GM19395 (cell line): ENCODE measurements at regions not wholly inside any gene's neighbourhood (a gene's known extent, or its start where the extent isn't known, plus 50 kb on each side); places are given as distances from the start of the nearest gene placed in this dataset.

Source experiments
- ATAC-seq: cut with Tn5 transposase; IDR thresholded peaks from one replicate; pipeline ENCODE4 v1.9.1; 2021; ENCODE audit warnings: mild to moderate bottlenecking, moderate library complexity; ENCODE audit not compliant: unreplicated experiment

DNA sequence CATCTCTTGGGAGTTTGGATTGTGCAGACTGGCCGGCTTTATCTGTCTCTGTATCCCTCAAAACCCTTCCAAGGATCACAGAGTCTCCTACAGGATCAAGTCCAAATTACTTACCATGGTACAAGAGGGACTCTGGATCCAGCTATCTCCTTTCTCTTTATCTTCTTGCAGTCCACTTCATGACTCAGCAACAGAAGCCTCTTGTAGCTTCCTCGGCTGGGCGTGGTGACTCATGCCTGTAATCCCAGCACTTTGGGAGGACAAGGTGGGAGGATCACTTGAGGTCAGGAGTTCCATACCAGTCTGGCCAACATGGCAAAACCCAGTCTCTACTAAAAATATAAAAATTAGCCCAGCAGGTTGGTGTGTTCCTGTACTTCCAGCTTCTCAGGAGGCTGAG lies 189.7 kb downstream of the BCAT1 start:
- ATAC-seq, result no peak

DNA sequence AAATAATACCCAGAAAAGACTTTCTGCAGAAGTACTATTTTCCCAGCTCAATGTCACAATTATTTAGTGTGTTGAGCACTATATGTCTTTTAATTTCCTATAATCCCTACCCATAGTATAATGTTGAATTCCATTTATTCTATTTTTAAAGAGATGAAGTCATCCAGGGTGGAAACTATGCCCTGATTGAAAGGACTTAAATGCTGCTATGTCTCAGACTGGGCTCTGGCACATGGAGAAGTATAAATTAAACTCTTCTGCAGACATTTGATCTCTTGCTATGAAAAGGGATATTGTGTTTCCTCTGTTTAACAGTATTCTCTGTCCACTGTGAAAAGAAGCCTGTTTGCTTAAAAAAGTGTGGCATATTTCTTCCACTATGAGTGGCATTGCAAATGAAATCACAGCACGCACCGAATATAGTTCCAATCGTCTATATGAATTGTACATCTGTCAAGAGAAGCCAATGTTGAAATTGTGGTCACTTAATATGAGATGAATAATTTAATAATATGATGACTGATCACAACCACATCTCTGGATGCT lies 192.3 kb downstream of the BCAT1 start:
- ATAC-seq, result no peak

DNA sequence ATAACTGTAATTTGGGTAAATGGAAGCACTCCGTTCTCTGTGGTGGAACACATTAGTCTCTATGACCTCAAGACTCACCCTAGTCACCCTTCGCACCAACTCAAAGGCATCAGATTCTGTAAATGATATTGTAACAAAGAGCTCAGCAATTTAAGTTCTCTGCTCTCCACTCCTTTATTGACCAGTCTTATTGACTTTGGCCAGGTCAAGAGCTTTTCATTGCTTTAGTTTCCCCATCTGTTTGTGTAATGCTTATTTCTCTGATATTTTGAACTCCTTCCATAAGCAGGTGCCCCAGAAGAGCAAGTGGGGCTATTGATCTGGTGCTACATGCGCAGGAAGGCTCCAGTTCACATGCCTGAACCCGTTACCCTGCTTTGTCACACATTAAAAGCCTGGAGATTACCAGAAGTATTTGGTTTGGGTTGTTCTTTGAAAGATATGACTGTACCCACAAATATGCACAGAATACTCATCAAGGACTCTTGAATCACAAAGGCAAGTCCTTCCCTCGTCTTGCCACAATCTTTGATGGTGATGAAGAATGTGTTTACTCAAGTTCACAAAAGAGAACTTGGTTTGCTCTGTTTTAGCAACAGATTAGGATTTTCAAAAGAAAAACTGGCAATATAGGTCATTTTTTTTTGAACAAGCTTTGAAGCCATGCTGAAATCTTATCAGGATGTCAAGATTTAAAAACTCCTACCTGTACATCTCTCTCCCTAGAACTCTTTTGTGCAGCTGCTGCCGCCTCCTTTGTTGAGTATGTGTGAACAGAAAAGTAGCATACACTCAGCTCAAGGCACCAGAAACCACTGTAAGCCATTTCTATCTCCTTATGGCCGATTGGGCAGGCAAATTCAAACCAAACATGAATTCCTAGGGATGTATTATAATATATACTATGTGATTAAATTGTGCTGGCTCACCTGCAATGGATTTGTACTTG lies 193.9 kb downstream of the BCAT1 start:
- ATAC-seq, result no peak

DNA sequence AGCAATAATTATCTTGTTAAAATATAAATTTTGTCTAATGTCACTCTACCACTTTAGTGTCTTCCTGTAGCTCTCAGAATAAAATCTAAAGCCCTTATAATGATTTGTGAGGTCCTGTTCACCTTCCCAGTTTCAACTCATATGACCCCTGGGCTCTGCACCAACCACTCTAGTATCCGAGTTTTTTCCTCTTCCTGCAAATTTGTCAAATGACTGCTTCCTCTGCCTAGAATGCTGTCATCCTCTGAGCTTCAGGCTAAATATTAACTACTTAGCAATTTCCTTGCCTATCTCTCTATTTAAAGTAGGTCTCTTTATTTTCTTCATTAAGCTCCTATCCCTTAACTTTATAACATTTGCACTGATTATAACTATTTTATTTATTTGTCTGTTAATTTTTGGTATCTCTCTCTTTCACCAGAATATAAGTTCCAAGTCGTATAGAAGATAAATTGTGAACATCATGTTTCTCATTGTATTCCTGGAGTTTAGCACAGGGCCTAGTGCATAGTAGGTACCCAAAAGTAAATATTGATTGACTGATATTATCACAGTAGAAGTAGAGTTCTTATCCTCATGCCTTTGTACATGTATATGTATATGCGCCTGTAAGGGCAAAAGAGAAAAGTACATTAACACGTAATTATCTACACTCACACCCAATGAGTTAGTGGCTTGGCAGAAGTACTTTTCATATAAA lies 196.0 kb downstream of the BCAT1 start:
- ATAC-seq, result no peak

DNA sequence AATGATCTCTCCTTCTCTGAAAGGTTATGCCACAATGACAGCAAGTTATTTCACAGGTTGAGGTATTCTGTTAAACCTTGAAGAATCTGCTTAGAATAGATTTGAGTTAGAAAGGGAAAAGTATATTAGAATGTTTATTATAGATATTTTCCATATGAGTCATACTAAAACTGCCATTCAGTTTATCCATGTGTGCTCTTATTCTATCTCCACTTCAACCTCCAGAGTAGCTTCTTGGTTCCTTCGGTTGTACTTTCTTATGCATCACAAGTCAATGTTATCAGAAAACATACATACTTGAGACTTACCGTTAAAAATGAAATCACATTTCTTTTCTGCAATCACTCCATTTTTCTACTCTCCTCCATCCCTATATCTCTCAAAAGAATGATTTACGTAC lies 197.7 kb downstream of the BCAT1 start:
- no peak for ATAC-seq

DNA sequence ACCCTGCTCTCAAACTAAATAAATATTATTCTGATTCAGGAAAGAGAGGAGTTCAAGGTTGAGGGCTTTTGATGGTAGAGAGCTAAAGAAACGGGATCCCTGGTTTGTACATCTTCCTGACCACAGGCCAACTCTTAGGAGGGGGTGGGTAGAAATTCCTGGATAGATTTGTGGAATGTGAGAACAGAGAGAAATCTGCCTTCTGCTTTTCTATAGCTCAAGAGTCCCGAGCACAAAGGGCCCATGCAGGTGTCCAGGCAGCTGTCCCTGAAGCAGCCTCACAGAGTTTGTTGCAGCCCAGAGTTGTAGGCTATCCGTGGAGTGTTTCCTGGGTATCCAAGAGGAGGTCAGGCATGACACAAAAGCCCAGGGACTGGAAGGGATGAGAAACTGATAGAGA lies 198.6 kb downstream of the BCAT1 start:
- ATAC-seq, result no peak

DNA sequence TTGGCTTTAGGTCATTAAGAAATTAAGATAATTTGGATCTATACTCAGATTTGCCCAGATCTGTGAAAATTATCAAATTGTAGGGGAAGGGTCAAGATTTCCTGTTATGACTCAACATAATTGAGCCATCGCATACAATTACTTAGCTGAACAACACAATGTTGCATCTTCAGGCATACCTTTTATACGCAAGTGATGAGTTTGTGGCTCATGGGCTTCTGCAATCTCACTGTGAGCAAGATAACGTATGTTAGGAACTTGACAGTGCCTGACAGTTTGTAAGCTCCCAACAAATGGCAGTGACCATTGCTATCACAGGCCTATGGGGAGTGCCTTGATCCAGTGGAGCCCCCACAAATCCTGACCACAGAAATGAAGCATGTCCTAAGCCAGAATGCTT lies 199.7 kb downstream of the BCAT1 start:
- no peak for ATAC-seq

DNA sequence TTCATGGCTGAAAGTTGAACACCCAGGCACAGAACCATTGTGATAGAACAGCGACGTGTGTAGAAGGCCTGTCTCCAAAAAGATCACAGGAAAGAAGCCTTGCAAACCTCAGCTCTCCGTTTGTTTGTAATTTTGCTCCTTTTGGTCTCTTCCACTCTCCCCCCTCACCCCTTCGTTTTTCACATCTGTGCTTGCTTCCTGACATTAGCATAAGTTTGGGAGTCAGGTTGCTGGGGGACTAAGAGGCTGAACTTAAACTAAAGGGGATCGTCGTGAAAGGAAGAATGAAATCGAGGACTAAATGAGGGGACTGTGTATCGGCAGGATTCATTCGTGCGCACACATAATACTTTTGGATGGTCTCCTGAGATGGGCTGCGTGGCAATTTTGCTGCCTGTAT lies 200.6 kb downstream of the BCAT1 start:
- no peak for ATAC-seq

DNA sequence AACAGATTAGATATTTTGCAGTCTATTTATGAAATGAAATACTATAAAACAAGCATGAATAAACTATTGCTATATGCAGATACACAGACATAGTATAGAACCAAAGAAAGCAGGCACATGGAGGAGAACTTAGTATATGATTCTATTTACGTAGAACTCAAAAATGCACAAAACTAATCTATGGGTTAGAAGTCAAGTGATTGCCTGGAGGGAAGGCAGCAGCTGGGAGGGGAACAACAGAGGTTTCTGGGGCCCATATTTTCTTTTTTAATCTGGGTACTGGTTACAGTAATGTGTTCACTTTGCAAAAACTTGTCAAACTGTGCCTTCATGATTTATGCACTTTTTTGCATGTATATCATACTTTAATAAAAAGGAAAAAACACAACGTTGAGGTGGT lies 202.0 kb downstream of the BCAT1 start:
- no peak for ATAC-seq

DNA sequence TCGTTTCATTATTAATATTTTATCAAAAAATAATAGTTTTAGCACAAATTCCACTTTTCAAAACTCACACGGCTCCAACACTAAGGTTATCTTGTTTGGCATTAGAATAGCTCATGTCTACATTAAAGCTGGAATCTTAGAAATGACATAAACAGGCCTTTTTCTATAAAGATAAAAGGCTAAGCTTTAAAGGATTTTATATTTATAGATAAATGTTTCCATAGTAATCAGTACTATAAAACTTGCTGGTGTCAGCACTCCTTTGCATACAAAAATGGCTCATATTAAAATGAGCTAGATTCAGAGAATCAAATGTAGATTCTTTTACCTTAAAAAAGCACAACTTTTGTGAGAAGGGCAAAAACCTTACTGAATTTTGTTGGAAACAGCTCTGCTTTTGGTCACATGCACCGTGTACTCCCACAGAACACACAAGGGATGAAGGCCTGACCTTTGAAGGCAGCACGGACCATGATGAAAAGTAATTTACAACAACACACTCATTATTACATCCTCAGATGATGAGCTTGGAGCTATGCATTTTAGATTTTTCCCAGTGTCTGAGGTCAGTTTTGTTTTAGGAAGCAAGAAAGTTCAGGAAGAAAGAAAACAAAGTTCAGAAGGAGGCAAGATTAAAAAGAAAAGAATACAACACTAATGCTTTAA lies 202.8 kb downstream of the BCAT1 start:
- no peak for ATAC-seq

DNA sequence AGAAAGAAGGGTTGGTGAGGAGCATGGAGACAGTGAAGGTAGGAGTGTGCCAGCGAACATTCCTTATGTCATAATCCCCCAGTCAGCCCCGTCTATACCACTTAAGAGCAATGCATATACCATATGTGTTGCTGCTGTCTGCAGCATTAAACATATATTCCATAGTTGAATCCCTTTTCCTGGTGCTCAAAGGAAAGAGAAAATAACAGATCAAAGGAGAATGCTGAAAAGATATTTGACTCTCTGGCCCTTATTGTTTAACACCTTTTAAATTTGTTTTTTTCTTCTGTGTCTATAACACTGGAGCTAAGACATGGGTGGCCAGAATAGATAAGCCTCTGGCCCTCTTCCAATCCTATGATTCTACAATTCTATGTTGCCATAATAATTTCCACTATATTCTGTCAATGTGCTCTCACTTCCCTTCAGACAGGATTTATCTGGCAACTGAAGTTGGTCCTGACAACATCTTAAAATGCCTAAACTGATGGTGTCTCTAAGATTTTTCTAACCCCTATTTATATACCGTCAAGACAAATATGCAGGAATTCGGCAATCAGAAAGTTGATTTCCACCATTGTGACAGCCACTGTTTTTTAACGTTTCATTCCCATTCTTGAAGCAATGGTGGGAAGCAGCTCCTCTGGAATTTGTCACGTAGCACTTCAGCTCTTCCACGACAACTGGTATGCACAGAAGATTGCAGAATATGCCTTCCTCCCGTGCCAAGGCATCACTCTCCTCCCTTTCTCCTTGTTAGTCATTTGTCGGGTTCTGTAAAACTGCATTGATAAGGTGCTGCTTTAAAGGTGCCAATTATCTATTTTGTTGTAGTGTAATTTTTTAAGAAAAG lies 204.7 kb downstream of the BCAT1 start:
- no peak for ATAC-seq

DNA sequence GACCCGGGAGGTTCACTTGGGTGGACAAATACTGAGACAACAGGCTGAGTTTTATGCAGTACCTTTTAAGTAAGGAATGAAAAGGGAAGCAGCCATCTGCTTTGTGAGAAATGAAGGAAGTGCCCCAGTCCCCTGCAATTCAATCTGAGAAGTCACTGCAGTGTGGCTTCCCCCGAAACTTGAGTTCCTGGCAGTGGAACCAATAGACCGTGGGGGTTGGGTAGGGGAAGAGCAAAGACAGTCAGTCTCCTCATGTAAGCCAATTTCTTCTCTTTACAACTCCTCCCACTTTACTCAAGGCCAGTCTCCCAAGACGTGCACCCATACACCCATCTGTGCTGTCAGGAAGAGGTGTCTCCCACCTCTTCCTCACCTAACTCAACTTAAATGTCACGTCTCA lies 206.5 kb downstream of the BCAT1 start:
- peak; percentile 93 for ATAC-seq

DNA sequence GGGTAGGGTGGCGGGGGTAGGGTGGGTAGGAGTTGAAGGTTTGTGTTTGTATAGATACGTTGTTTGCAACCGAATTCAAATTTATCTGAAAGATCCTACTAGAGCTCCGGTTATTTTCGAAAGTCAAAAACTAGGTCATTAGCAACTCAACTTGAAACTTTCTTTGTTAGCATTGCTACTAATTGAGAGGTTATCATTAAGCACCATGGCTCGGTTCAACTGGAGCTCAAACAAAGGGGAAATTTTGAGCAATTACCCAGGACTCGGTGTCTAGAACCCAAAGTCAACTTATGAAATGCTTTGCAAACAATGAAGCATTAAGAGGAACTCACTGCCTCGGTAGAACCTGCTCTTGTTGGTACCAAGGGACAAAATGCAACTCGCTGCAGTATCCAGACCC lies 207.7 kb downstream of the BCAT1 start:
- peak; percentile 56 for ATAC-seq

DNA sequence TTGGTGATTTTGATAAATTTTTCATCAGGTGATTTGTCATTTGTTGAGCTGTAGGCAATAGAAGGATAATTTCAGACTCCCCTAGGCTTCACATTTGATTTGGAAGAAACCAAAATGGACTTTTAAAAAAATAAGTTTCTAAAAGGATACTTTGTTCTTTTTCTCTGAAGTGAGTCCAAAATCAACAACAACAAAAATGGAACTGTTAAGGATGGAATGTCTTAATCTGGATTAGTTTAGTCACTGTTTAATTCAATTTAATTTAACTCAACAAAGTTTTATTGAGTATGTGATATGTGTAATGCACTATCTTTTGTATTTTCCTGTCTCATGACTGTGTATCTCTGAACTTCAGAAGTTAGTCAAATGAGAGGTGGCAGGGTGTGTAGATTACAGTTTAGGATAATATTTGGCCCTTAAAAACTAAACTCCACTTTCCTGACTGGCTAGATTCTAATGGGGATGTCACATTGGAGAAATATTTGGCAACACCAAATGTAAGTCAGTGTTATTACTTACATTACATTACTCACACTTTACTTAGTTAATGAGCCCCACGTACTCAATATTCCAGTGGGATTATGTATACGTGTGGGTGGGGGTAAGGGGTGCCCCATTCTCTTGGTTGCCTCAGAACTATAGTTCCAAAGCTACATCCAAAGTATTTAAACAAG lies 209.7 kb downstream of the BCAT1 start:
- ATAC-seq, result no peak

DNA sequence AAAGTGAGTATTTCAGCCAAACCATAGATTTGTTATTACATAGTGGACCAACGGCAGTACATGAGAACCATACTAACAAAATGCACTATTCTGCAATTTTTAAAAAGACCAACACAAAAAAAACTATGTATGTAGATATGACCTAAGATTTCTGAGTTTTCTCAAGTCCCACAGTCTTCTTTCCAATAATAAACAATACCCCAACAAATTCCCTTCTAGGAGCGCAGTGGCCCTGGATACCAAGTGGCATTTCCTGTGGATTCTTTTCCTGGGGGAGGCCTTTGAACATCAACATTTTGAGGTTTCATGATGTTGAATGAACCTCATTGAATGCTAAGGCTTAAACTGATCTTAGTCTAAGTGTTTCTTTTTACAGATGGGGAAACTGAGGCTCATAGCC lies 210.5 kb downstream of the BCAT1 start:
- ATAC-seq, result no peak

DNA sequence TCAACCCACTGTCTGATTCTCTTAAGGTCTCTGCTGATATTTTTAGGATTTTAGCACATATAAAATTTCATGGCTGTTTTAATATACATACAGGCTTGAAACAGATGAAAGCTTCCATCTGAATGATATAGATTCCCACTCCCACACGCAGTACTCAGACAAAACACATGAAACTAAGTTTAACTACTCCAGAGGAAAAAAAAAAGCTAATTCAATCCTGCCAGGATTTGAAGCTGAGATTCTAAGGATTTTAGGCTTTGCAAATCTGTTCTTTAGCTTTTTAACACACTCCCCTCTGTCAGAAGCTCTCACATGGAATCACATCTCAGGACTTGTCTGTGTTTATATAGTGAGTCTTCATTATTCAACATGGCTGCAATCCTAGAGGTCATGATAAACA lies 217.3 kb downstream of the BCAT1 start:
- no peak for ATAC-seq

DNA sequence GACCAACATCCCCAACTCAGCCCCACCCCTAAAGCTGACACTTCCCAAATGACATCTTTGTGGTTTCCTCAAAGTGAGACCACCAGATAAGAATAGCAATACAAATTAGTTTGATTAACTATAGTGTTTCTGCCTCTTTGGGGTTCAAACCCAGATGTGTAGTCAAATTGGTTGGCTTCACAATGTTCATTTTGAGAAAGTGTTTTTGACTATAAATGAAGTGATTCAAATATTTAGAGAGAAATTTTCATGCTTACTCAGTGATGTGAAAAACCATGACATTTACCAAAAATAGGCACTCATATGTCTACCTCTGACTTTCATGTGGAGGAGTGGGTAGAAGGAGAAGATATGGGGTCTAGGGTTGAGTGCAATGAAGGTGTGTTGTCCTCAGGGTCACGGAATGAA lies 218.4 kb downstream of the BCAT1 start:
- ATAC-seq, result peak; percentile 64

DNA sequence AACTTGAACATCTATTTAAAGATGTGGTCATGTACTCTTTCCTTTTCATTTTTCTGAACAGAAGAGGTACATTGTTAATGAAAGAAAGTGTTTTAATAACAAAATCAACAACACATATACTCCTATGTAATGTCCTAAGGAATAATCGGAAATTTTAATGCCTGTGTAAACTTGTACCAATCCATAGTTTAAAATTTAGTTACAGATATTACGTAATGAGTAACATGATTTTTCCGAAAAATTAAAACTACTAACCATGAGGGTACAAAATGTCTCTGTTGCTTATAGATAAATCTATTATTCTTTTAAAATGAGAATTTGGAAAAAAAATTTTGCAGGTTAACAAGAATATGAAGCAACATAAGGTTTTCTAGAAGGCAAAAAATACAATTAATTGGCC lies 220.1 kb downstream of the BCAT1 start:
- no peak for ATAC-seq

DNA sequence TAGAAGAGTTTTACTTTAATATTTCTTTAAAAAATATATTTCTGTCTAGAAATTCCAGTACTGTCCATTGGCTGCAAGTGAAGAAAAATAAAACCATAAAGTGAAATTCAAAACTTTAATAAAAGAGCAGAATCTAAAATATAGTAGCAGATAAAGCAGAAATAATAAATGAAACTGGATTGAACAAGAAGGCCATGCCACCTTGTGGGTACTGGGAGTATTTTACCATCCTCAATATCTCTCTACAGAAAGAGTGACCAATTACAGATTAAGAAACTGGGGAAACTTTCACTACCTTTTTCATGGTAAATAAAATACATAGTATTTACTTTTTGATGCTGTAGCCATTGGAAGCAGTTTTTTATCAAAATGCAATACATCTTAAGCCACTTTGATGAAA lies 220.5 kb downstream of the BCAT1 start:
- no peak for ATAC-seq

DNA sequence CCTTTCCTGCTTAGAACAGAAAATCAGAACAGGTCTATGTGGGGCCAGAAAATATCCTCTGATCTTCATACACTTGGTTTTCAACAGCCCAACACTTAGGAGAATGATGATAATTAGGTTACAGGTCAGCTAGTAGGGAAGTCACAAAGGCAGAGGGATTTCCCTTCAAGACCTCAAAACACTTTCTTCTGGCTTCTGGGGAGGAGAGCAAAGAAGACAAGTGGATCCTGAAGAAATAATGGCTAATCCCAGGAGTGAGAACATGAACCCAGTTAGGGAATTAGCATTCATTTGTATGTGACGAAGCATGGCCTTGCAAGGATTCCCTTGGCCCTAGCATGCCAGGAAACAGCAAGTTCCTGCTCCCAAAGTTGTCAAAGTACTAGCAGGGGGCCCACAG lies 223.3 kb downstream of the BCAT1 start:
- ATAC-seq, result no peak
